NCI-H2196 treated with DMSO at 0.1 percent for 48 hours (cell line): ENCODE measurements at regions not wholly inside any gene's neighbourhood (a gene's known extent, or its start where the extent isn't known, plus 50 kb on each side); places are given as distances from the start of the nearest gene placed in this dataset.

Experiments
- DNase-seq: peaks from one replicate; lab custom pipeline; 2025; ENCODE audit not compliant: unreplicated experiment; lab: John Stamatoyannopoulos, UW

DNA sequence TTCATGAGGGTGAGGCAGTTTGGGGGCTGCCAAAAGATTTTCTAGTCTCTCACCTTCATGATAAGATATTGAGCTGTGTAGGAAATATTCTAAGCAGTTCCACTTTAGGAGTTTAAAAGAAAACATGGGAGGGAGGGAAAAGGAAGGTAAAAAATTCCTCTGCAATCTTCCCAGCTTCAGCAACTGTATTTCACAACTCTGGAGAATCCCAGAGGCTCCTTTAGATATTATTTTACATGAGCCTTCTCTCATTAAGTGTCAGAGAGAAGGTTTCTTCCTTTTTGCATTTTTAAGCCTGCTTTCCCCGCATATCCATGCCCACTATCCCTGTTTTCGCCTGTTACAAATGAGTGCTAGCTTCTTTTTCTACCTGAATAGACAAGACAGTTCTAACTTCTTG lies 289.4 kb downstream of the CHRM3 start:
- no peak for DNase-seq

DNA sequence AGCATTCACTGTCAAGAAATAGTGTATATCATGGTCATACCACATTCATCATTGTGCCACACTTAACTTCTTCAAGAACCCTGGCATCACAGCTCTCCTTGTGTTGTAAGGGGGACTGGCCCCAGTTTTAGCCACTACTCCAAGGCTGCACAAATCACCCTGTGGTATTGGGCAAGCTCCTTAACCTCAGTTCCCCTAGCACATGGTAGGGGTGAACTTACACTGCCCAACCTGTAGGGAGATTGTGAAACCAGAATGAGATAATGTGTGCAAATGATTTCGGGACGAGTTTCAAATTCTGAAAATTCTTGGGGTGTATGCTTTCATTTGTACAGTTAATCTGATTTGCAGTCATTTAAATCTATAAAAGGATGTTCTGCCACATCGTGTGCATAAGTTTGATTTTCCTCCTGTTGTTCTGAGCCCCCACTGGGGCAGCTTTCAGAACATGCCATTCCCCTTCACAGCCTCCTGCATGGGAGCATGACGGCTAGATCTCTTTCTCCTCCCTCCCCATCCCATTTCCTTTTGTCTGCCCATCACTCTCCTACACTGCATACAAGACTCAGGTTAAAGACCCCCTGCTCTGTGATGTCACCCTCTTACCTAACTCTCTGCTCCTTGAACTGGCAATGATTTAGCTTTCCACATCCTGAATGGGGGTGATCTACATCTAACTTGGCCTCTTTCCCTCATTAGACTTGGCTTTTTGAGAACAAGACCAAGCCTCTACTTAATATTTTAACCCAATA lies 290.3 kb downstream of the CHRM3 start:
- DNase-seq, result no peak

DNA sequence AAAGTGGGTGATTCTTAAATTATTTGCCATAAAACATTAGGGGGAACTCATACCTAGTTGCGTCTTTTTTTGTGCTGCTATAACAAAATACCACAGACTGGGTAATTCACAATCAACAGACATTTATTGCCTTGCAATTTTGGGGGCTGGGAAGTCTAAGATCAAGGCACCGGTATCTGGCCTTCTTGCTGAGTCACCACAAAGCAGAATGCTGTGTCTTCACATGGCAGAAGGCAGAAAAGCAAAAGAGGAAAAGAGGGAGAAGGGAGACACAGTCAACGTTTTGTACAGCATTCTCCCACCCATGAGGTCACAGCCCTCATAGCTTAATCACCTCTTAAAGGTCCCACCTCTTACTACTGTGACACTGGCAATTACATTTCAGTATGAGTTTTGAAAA lies 291.0 kb downstream of the CHRM3 start:
- no peak for DNase-seq

DNA sequence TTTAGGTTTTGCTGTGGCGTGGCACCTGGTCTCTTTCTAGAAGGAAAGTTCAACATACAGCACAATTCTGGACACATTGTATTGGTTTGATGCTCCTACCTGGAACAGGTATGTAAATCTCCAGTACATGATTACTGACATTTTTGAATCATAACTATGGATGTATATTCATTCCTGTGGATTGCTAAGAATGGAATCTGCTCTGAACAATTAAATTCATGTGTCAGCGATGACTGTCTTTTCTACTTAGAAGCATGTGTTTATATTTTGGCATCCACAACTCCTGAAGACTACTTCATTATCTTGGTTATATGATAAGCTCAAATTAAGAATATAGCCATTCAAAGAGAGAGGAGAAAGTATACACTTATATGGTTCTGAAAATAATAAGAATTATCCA lies 291.8 kb downstream of the CHRM3 start:
- DNase-seq, result no peak

DNA sequence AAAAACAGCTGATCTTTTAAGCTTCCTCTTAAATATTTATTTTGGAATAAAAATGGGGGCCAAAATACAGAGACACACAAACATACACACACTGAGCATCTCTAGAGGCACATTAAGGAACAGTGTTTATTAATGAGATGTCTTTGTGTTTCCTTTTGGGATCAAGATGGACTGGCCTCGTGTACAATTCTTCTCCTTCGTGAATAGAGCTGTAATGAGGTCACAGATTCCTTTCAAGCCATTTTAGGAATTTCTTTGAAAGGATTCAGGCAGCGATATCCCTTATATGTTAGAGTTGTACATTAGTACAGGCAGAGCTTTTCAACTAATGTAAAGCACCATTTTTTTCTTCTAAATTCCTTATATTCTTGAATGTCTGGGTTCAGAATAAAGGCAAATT lies 295.7 kb downstream of the CHRM3 start:
- DNase-seq, result no peak

GRCh38 chr1:239682960-239683359 lies 296.6 kb downstream of the CHRM3 start:
- DNase-seq, result no peak

GRCh38 chr1:239686386-239686785 lies 300.0 kb downstream of the CHRM3 start:
- no peak for DNase-seq

GRCh38 chr1:239696317-239696716 lies 309.9 kb downstream of the CHRM3 start:
- no peak for DNase-seq

GRCh38 chr1:239700667-239701066 lies 314.3 kb downstream of the CHRM3 start:
- DNase-seq, result no peak

DNA sequence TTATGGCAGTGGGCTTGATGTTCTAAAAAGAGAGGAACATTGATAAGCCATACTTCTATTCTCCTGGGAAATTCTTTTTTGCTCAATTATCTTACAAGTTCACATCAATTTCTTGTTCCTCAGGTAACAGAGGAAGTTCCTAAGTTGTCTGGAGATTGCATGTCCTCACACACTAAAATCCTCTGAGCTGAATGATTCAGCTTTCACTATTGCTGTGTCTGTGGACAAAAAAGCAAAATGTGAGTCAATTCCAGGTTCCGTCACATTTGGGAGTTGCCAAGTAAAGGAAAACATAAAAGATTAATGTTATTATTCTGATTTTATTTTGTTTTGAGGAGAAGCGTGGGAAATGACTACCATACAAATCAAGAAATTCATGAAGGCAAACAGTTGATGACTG lies 316.7 kb downstream of the CHRM3 start:
- DNase-seq, result no peak

- no peak for DNase-seq
Observed at GRCh38 chr1:239706245-239706892, 320.0 kb downstream of the CHRM3 start.

GRCh38 chr1:239707615-239708014 lies 321.2 kb downstream of the CHRM3 start:
- DNase-seq, result no peak

- no peak for DNase-seq
Observed at GRCh38 chr1:239708622-239709021, 322.3 kb downstream of the CHRM3 start.

DNA sequence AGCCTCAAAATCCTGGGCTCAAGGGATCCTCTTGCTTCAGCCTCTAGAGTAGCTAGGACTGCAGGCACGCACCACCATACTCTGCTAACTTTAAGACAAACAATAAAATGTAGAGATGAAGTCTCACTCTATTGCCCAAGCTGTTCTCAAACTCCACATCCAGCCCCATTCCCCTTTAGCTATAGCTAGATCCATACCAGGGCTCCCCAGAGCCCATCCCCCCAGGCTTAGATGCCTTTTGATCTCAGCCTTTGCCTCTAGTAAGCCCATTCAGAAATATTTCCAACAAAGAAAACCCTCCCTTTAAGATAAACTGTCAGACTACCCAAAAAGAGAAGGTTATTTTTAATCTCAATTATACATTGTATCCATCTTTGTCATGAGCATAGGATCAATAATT lies 325.4 kb downstream of the CHRM3 start:
- DNase-seq, result no peak

GRCh38 chr1:239717097-239717917 lies 330.9 kb downstream of the CHRM3 start:
- no peak for DNase-seq

DNA sequence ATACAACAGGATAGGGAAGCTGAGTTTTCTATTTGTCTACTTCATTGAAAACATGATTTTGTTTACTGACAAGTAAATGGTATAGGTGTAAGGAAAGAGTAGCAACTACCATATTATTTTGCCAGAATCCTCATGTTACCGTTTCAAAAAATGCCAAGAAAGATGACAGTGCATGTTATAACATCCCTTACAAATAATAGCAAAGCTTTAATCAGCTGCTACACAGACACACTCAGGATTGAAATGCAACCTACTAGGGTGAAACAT lies 331.5 kb downstream of the CHRM3 start:
- no peak for DNase-seq

- no peak for DNase-seq
Observed at GRCh38 chr1:239718571-239718970, 332.2 kb downstream of the CHRM3 start.

DNA sequence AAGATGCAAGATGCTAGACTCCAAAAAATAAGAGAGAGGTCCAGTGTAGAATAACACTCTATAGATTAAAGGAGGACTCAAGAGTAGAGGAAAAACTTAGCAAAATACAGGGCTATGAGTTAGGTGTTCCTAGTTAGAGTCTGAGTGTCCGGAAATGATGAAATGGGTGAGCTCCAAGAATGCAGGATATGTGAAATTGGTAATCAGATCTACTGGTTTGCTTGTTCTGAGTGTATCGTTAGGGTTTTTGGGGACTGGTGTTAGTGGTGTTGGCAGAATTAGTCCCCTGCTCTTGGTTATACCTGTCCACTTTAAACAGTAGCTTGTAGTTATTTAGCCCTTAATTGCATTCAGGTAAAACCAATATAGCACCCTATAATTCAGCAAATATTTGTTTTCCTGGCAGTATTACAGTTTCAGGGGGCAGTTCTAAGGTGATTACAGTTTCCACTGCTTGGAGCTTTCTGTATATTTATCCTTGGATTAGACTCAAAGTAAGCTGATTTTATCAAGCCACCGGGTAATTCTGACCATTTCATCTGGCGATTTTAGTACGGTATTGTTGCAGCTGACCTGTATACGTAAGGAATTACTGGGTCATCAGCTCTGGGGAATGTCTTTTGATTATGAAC lies 332.7 kb downstream of the CHRM3 start:
- DNase-seq, result no peak

DNA sequence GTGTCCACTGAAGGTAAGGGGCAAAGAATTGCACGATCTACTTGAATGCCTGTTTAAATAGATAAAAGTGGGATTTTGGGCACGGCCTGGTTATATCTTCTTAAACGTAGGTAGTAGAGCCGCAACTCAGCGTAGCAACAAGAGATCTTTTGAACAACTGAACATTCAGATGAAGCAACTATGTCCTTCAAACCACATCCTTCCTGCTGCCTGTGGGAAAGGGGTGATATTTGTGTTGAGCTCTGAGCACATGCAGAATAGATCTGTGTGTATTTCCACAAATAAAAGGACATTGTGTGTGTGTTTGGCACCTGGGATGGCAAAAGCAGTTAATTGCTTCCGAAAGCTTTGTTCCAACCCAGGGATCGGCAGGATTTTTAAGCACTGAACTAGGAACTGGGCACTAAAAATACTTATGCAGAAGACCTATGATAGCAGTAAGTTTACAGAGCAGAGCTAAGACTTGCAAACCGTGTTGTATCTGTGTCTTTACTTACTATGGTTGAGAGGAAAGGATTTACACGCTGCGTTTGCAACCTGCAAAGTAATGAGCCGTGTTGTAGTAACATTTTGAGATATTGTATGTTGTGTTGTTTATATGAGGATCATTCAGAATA lies 333.4 kb downstream of the CHRM3 start:
- DNase-seq, result no peak

GRCh38 chr1:239722035-239722434 lies 335.7 kb downstream of the CHRM3 start:
- DNase-seq, result no peak

DNA sequence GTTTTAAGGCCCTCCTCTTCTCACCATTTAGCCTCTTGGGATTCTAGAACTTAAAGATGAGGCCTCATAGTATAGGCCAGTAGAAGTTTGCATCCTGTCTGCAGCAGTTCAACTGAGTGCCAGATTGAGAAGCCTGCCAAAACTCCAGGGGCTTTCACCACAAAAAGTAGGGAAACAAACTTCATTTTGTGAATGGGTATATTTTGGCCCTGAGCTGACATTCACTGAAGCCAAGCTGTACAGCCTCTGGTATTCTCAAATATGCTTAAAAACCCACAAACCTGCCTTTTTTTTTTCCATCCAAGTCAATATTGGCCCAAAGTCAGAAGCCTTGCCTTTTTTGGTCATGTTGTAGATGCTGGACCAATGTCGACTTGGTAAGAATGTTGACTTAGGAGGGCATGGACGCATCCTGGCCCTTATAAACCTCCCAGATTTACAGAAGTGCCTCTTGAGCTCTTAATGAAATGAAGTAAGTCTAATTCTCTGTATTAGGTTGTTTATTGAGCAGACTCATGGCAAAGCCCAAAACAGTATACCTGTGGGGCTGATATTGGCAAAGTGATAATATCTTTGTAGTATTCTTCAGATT lies 337.5 kb downstream of the CHRM3 start:
- no peak for DNase-seq
